ENCODE measurements at regions not wholly inside any gene's neighbourhood (a gene's known extent, or its start where the extent isn't known, plus 50 kb on each side); places are given as distances from the start of the nearest gene placed in this dataset.
A peak's percentile ranks its signal among the peaks of the same experiment; 100 is the strongest.

DNA sequence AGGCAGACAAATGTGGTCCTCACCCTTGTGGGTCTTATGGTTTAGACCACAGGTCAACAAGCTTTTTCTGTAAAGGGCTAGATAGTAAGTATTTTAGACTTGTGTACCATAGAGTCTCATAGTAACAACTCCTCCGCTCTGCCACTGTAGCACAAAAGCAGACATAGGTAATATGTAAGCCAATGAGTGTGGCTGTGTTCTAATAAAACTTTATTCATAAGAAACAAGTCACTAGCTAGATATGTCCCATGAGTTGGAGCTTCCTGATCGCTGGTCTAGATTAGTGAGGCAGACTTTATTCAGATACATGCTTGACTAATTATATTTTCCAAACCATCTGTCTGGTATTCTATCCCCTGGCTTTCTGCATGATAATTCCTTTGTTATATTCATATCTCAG, 196.4 kb upstream of the TSHZ2 start:
- no peak for DNase-seq
- no peaks in the 10 kb centered on the region for H3K9me3 Mint-ChIP-seq
- H3K36me3 Mint-ChIP-seq (ENCODE audit: low read depth): no peaks in the 10 kb centered on the region
- H3K4me1 Mint-ChIP-seq: peaks cover 5% of the 10 kb centered on the region
- H3K4me3 Mint-ChIP-seq: no peak overlapping the region
- TF ChIP-seq, protein P1, sequence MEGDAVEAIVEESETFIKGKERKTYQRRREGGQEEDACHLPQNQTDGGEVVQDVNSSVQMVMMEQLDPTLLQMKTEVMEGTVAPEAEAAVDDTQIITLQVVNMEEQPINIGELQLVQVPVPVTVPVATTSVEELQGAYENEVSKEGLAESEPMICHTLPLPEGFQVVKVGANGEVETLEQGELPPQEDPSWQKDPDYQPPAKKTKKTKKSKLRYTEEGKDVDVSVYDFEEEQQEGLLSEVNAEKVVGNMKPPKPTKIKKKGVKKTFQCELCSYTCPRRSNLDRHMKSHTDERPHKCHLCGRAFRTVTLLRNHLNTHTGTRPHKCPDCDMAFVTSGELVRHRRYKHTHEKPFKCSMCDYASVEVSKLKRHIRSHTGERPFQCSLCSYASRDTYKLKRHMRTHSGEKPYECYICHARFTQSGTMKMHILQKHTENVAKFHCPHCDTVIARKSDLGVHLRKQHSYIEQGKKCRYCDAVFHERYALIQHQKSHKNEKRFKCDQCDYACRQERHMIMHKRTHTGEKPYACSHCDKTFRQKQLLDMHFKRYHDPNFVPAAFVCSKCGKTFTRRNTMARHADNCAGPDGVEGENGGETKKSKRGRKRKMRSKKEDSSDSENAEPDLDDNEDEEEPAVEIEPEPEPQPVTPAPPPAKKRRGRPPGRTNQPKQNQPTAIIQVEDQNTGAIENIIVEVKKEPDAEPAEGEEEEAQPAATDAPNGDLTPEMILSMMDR (IDR thresholded peaks at IDR 0.05): no peak
- peaks cover 15% of the 10 kb centered on the region for H3K27me3 Mint-ChIP-seq (ENCODE audit: low read depth, poor library complexity)
- H3K27ac Mint-ChIP-seq: no peak overlapping the region

DNA sequence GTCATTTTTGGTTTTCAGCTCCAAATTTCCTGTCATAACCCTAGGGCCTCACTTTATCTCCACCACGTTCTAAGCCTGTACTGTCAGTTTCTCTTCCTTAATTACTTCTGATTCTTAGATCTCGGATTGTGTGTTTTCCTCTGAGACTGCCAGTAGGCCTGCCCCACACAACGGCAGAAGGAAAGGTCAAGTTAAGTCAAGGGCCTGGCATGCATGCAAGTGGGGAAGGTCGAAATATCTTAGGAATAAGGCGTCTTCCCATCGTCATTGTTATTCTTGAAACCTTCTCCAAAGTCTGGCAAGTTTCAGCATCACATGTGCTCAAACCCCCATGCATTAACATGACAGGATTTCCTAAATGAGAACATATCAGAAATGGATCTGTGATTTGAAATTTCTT, 203.5 kb upstream of the TSHZ2 start:
- H3K36me3 Mint-ChIP-seq (ENCODE audit: low read depth): no peaks in the 10 kb centered on the region
- H3K9me3 Mint-ChIP-seq: no peaks in the 10 kb centered on the region
- TF ChIP-seq, protein P1 (IDR thresholded peaks at IDR 0.05): no peak
- DNase-seq: no peak
- peaks cover 13% of the 10 kb centered on the region for H3K4me1 Mint-ChIP-seq
- H3K27me3 Mint-ChIP-seq (ENCODE audit: low read depth, poor library complexity): peaks cover 6% of the 10 kb centered on the region
- H3K27ac Mint-ChIP-seq: no peak overlapping the region
- H3K4me3 Mint-ChIP-seq: no peak overlapping the region

DNA sequence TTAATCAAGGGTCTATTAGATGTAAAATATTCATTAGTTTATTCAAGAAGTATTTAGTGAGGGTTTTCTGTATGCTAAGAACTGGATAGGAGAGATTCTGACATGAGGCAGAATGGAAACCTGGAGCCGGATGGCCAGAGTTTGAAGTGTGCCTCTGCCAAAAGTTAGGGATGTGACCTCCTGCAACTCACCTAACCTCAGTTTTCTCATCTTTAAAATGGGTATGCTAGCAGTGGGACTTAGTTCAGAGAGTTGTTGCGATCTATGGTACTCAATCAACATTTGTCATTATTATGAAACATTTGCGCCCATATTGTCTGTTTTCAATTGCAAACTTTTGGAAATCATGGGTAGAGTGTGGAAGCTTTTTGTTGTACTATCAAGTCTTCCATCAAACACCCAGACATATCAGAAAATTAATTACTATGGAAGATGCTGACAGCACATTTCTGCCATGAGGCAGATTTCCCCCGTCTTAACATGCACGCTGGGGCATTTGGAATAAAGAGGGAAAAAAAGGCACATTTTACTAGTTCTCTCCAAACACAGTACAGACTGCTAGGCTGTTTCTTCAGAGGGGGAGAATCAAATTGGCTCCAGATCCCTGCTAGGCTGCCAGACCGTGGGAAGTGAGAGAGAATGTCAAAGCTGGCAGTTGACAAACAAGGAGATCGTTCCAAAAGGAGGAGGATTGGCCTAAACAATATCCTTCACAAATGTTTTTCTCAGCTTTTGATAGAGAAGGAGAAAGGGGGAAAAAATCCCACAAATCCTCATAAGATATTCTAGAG, 205.3 kb upstream of the TSHZ2 start:
- Mint-ChIP-seq H3K27ac (peak overlapping the region; percentile 93), H3K27me3 (ENCODE audit: low read depth, poor library complexity) (peaks cover 6% of the 10 kb centered on the region), H3K4me3 (no peak overlapping the region), H3K4me1 (peaks cover 13% of the 10 kb centered on the region), H3K36me3 (ENCODE audit: low read depth) (no peaks in the 10 kb centered on the region), H3K9me3 (no peaks in the 10 kb centered on the region)
- TF ChIP-seq, protein P1 (IDR thresholded peaks at IDR 0.05): no peak
- no peak for DNase-seq

DNA sequence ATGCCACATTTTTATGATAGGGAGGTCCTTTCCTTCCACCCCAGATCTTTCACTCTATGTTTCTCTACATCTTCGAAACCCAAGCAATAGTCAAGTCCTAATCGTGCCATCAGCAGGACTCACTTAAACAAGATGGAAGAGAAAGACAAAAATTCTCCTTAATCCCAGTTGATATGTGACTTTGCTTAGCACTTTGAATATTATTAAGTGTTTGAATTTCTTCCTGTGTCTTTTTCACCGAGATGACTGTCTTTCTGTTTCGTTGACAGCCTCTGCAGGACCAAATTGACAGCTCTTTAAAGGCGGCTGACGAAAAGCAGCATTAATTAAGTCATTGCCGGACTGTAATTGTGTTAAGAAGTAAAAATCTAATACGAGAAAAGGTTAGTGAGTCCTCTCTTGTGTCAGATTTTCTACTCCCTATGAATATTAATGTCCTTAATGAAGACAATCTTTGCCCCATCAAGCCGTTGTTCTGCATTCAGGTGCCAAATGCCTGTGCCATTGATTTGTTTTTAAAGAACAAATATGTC, 208.8 kb upstream of the TSHZ2 start:
- Mint-ChIP-seq H3K4me3 (no peak overlapping the region), H3K9me3 (no peaks in the 10 kb centered on the region), H3K4me1 (peaks cover 5% of the 10 kb centered on the region), H3K27me3 (ENCODE audit: low read depth, poor library complexity) (peaks cover 3% of the 10 kb centered on the region), H3K36me3 (ENCODE audit: low read depth) (no peaks in the 10 kb centered on the region), H3K27ac (no peak overlapping the region)
- TF ChIP-seq, protein P1 (IDR thresholded peaks at IDR 0.05): no peak
- no peak for DNase-seq

- Mint-ChIP-seq H3K27ac (no peak overlapping the region), H3K36me3 (ENCODE audit: low read depth) (no peaks in the 10 kb centered on the region), H3K4me3 (no peak overlapping the region), H3K9me3 (no peaks in the 10 kb centered on the region), H3K4me1 (peaks cover under 1% of the 10 kb centered on the region), H3K27me3 (ENCODE audit: low read depth, poor library complexity) (peaks cover 3% of the 10 kb centered on the region)
- no peak for DNase-seq
- TF ChIP-seq, protein P1 (IDR thresholded peaks at IDR 0.05): no peak
These were observed 210.3 kb upstream of the TSHZ2 start for GRCh38 chr20:52761867-52762266.

DNA sequence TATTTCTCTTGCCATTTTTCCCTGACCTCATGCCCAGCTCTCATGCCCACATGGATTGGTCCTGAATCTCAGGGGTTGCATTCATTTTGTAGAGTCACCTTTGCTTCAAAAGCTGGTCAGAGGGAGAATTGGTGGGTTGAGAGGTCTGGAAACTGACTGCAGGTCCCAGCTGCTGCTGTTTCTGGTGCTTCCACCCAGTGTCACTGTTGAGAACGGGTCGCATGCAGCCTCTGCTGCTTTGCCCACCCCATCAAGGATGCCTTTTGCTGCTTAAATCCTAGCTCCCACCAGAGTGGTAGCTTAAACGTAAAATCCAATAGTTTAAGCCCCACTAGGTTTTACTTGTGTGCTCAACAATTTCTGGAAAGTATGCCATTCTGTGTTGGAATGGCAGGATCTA, 211.4 kb upstream of the TSHZ2 start:
- Mint-ChIP-seq H3K27ac (no peak overlapping the region), H3K9me3 (no peaks in the 10 kb centered on the region), H3K4me3 (no peak overlapping the region), H3K4me1 (no peaks in the 10 kb centered on the region), H3K36me3 (ENCODE audit: low read depth) (no peaks in the 10 kb centered on the region), H3K27me3 (ENCODE audit: low read depth, poor library complexity) (no peaks in the 10 kb centered on the region)
- DNase-seq: no peak
- TF ChIP-seq, protein P1 (IDR thresholded peaks at IDR 0.05): no peak

All from nephron progenitor cell (in vitro differentiated cells).